Astrocyte (in vitro differentiated cells and primary cell): ENCODE measurements at regions not wholly inside any gene's neighbourhood (a gene's known extent, or its start where the extent isn't known, plus 50 kb on each side); places are given as distances from the start of the nearest gene placed in this dataset.

Source experiments
- DNase-seq: peaks from one replicate; pipeline ENCODE4 v3.0.0-alpha.2; 2010; ENCODE audit warnings: low read depth
- FAIRE-seq: peaks from 2 replicates; lab custom pipeline; 2011; peaks lifted over from hg19 to GRCh38; lab: Jason Lieb, UNC
- H2AFZ ChIP-seq: 2 replicates; pipeline ENCODE4 v1.6.0; 2012; ENCODE audit warnings: low read depth, low read length, inconsistent platforms
- H3K27ac ChIP-seq: 2 replicates; pipeline ENCODE4 v1.5.1; 2011; ENCODE audit warnings: low read depth, low read length, inconsistent platforms
- H3K27me3 ChIP-seq: 2 replicates; pipeline ENCODE4 v1.6.0; 2011; ENCODE audit warnings: low read length, inconsistent platforms; ENCODE audit not compliant: insufficient read depth
- H3K36me3 ChIP-seq: 2 replicates; pipeline ENCODE4 v1.5.1; 2011; ENCODE audit warnings: low read length, inconsistent platforms; ENCODE audit not compliant: insufficient read depth
- H3K4me1 ChIP-seq: 2 replicates; pipeline ENCODE4 v1.5.1; 2011; ENCODE audit warnings: low read length, inconsistent platforms; ENCODE audit not compliant: insufficient read depth
- H3K4me2 ChIP-seq: 2 replicates; pipeline ENCODE4 v1.6.0; 2012; ENCODE audit warnings: low read length, inconsistent platforms
- H3K4me3 ChIP-seq: 2 replicates; pipeline ENCODE4 v1.5.1; 2011; ENCODE audit warnings: low read depth, mild to moderate bottlenecking, low read length, inconsistent platforms; ENCODE audit not compliant: insufficient read depth
- H3K79me2 ChIP-seq: 2 replicates; pipeline ENCODE4 v1.6.0; 2012; ENCODE audit warnings: mild to moderate bottlenecking, low read length, inconsistent platforms; ENCODE audit not compliant: insufficient read depth
- H3K9ac ChIP-seq: 2 replicates; pipeline ENCODE4 v1.6.0; 2012; ENCODE audit warnings: mild to moderate bottlenecking, low read length, inconsistent platforms
- H3K9me3 ChIP-seq: 2 replicates; pipeline ENCODE4 v1.5.1; 2012; ENCODE audit warnings: low read depth, mild to moderate bottlenecking, low read length, inconsistent platforms; ENCODE audit not compliant: insufficient read depth
- H4K20me1 ChIP-seq: 2 replicates; pipeline ENCODE4 v1.6.0; 2012; ENCODE audit warnings: low read length, inconsistent platforms; ENCODE audit not compliant: insufficient read depth
- H3K27ac Mint-ChIP-seq: one replicate; pipeline ENCODE4 v1.8.0; 2021; ENCODE audit warnings: mild to moderate bottlenecking, mixed read lengths; ENCODE audit not compliant: unreplicated experiment
- H3K27me3 Mint-ChIP-seq: one replicate; pipeline ENCODE4 v1.8.0; 2021; ENCODE audit warnings: low read depth, mixed read lengths; ENCODE audit not compliant: unreplicated experiment
- H3K36me3 Mint-ChIP-seq: one replicate; pipeline ENCODE4 v1.8.0; 2021; ENCODE audit warnings: low read depth, mixed read lengths; ENCODE audit not compliant: unreplicated experiment
- H3K4me1 Mint-ChIP-seq: one replicate; pipeline ENCODE4 v1.8.0; 2021; ENCODE audit warnings: low read depth, mixed read lengths; ENCODE audit not compliant: unreplicated experiment
- H3K4me3 Mint-ChIP-seq: one replicate; pipeline ENCODE4 v1.8.0; 2021; ENCODE audit warnings: mild to moderate bottlenecking, moderate library complexity, mixed read lengths; ENCODE audit not compliant: unreplicated experiment
- H3K9me3 Mint-ChIP-seq: one replicate; pipeline ENCODE4 v1.8.0; 2021; ENCODE audit warnings: mild to moderate bottlenecking, mixed read lengths; ENCODE audit not compliant: unreplicated experiment
- EZH2 ChIP-seq: IDR thresholded peaks from 2 replicates; pipeline ENCODE4 v1.6.1; 2012; ENCODE audit warnings: mild to moderate bottlenecking, low read length, inconsistent platforms; ENCODE audit not compliant: insufficient read depth
- TF ChIP-seq, protein P1 (sequence below): IDR thresholded peaks from 2 replicates; pipeline ENCODE4 v1.5.1; 2011; ENCODE audit warnings: low read depth, mild to moderate bottlenecking, inconsistent platforms, low read length, moderate library complexity; ENCODE audit not compliant: insufficient read depth

DNA sequence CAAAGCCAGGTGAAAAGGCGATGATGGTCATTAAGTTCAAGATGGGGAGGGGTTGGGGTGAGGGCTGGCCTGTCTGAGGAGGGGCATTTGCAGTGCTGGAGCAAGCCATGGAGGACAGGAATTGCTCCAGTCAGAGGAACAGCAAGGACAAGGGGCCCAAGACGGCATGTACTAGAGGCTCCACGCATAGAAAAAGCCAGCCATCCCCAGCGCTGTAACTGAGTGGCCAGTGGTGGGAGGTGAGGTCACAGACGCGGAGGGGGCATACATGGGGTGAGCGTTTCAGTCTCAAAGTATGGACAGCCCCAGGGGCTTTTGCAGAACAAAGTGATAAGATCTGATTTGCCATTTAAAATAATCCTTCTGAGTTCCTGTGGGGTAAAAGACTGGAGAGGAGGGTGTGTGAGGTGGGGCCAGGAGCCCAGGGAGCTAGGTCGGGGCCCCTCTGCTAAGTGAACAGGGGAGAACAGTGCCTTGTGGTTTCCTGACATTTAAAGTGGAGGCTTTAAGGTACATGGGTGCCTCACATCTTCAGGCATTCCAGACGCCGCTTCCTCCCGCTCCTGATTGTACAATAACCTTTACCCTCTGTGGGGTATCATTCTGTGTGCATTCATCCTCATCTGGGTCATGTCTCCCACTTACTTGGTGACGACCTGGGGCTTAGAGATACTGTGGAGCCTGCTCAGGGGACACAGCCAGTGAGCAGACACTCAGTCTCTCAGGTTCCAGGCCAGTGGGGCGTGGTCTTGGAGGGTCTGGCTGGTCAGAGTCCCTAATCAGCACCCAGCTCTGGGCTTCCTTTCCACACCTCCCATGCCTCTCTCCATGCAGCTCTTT, 105.6 kb upstream of the GPR26 start:
- Histone ChIP-seq H4K20me1 (no peaks in the 10 kb centered on the region), H3K9me3 (no peaks in the 10 kb centered on the region), H3K27ac (no peak overlapping the region), H3K27me3 (no peaks in the 10 kb centered on the region), H3K36me3 (no peaks in the 10 kb centered on the region), H3K4me2 (no peak overlapping the region), H3K4me1 (no peaks in the 10 kb centered on the region), H2AFZ (no peak overlapping the region), H3K79me2 (no peaks in the 10 kb centered on the region), H3K4me3 (no peak overlapping the region), H3K9ac (no peak overlapping the region)
- H3K4me1 Mint-ChIP-seq = no peaks in the 10 kb centered on the region
- H3K27me3 Mint-ChIP-seq = peaks cover 43% of the 10 kb centered on the region
- H3K36me3 Mint-ChIP-seq = no peaks in the 10 kb centered on the region
- peaks cover 4% of the 10 kb centered on the region for H3K9me3 Mint-ChIP-seq
- no peak for TF ChIP-seq EZH2
- DNase-seq (no peak), FAIRE-seq (no peak)
- no peak overlapping the region for H3K27ac Mint-ChIP-seq
- no peak overlapping the region for H3K4me3 Mint-ChIP-seq

DNA sequence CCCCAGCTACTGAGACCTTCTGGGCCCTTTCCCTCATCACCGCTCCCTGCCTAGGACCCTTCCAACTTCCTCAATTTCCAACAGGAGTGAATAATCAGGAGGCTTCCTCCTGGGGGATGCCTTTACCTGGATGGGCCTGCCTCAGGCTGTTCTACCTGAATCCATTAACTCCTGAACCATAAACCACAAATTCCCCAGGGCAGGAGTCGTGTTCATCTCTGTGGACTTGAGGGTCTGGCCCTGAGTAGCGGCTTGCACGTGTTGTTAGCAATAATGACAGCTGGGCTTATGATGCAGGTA, 105.1 kb upstream of the GPR26 start:
- H4K20me1 ChIP-seq = no peaks in the 10 kb centered on the region
- no peak overlapping the region for H2AFZ ChIP-seq
- Mint-ChIP-seq H3K36me3 (no peaks in the 10 kb centered on the region), H3K9me3 (peaks cover 4% of the 10 kb centered on the region), H3K27ac (no peak overlapping the region), H3K4me1 (no peaks in the 10 kb centered on the region), H3K4me3 (no peak overlapping the region), H3K27me3 (peaks cover 37% of the 10 kb centered on the region)
- H3K4me1 ChIP-seq = no peaks in the 10 kb centered on the region
- no peak for FAIRE-seq
- no peaks in the 10 kb centered on the region for H3K36me3 ChIP-seq
- no peak overlapping the region for H3K9ac ChIP-seq
- H3K27me3 ChIP-seq = no peaks in the 10 kb centered on the region
- H3K9me3 ChIP-seq = no peaks in the 10 kb centered on the region
- H3K4me3 ChIP-seq = no peak overlapping the region
- no peaks in the 10 kb centered on the region for H3K79me2 ChIP-seq
- TF ChIP-seq EZH2 = no peak
- TF ChIP-seq, protein P1, sequence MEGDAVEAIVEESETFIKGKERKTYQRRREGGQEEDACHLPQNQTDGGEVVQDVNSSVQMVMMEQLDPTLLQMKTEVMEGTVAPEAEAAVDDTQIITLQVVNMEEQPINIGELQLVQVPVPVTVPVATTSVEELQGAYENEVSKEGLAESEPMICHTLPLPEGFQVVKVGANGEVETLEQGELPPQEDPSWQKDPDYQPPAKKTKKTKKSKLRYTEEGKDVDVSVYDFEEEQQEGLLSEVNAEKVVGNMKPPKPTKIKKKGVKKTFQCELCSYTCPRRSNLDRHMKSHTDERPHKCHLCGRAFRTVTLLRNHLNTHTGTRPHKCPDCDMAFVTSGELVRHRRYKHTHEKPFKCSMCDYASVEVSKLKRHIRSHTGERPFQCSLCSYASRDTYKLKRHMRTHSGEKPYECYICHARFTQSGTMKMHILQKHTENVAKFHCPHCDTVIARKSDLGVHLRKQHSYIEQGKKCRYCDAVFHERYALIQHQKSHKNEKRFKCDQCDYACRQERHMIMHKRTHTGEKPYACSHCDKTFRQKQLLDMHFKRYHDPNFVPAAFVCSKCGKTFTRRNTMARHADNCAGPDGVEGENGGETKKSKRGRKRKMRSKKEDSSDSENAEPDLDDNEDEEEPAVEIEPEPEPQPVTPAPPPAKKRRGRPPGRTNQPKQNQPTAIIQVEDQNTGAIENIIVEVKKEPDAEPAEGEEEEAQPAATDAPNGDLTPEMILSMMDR = no peak
- H3K27ac ChIP-seq = no peak overlapping the region
- DNase-seq = no peak
- H3K4me2 ChIP-seq = no peak overlapping the region

DNA sequence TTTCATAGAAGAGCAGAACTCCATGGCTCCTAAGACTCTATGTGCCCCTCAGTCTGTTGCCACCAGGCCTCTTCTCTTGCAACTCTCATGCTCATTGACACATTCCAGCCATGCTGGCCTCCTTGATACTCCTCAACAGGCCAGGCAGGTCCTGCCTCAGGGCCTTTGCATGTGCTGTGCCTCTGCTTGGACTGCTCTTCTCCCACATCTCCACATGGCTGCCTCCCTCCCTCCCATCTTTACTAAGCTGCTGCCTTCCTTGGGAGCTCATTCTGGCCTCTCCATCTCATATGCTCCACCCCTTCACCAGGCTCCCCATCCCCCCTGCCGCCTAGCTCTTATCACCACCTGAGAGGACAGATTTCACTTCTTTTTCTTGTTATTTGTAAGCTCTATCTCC, 103.8 kb upstream of the GPR26 start:
- H3K4me1 ChIP-seq = no peaks in the 10 kb centered on the region
- Mint-ChIP-seq H3K4me3 (no peak overlapping the region), H3K4me1 (no peaks in the 10 kb centered on the region), H3K27ac (no peak overlapping the region), H3K9me3 (peaks cover 4% of the 10 kb centered on the region), H3K36me3 (no peaks in the 10 kb centered on the region), H3K27me3 (peaks cover 31% of the 10 kb centered on the region)
- no peak overlapping the region for H3K9ac ChIP-seq
- no peaks in the 10 kb centered on the region for H4K20me1 ChIP-seq
- H3K36me3 ChIP-seq = no peaks in the 10 kb centered on the region
- H3K4me2 ChIP-seq = no peak overlapping the region
- no peak overlapping the region for H2AFZ ChIP-seq
- no peak overlapping the region for H3K27ac ChIP-seq
- no peak for TF ChIP-seq EZH2
- TF ChIP-seq, protein P1 = no peak
- H3K79me2 ChIP-seq = no peaks in the 10 kb centered on the region
- H3K27me3 ChIP-seq = no peaks in the 10 kb centered on the region
- H3K4me3 ChIP-seq = no peak overlapping the region
- H3K9me3 ChIP-seq = no peaks in the 10 kb centered on the region
- FAIRE-seq = no peak
- DNase-seq = no peak
